ENCODE measurements at regions not wholly inside any gene's neighbourhood (a gene's known extent, or its start where the extent isn't known, plus 50 kb on each side); places are given as distances from the start of the nearest gene placed in this dataset.
"Not testable (repeated sequence)": the region's sequence is repeated elsewhere in the genome, so short reads cannot be mapped to it uniquely, and the experiment has no call there.

- no peaks in the 10 kb centered on the region for H3K9me3 ChIP-seq (ENCODE audit: severe bottlenecking)
- no peaks in the 10 kb centered on the region for H3K36me3 ChIP-seq (ENCODE audit: low read depth)
- no peak overlapping the region for H3K27ac ChIP-seq (ENCODE audit: poor library complexity, severe bottlenecking)
- TF ChIP-seq CTCF (IDR thresholded peaks at IDR 0.05; ENCODE audit: poor library complexity, severe bottlenecking): no peak
- DNase-seq (ENCODE audit: low spot score): no peak
- no peak overlapping the region for H3K4me3 ChIP-seq (ENCODE audit: severe bottlenecking)
- no peak for ATAC-seq (ENCODE audit: low read depth)
- H3K4me1 ChIP-seq (ENCODE audit: insufficient read depth, poor library complexity, severe bottlenecking): peaks cover 10% of the 10 kb centered on the region
- H3K27me3 ChIP-seq (ENCODE audit: insufficient read depth, poor library complexity, severe bottlenecking): no peaks in the 10 kb centered on the region
Observed at GRCh38 chr16:49956915-49957314, 68.1 kb upstream of the CNEP1R1 start.

- Histone ChIP-seq H3K27me3 (ENCODE audit: insufficient read depth, poor library complexity, severe bottlenecking) (no peaks in the 10 kb centered on the region), H3K36me3 (ENCODE audit: low read depth) (no peaks in the 10 kb centered on the region), H3K4me3 (ENCODE audit: severe bottlenecking) (no peak overlapping the region), H3K27ac (ENCODE audit: poor library complexity, severe bottlenecking) (no peak overlapping the region), H3K9me3 (ENCODE audit: severe bottlenecking) (no peaks in the 10 kb centered on the region), H3K4me1 (ENCODE audit: insufficient read depth, poor library complexity, severe bottlenecking) (peaks cover 10% of the 10 kb centered on the region)
- ATAC-seq (ENCODE audit: low read depth) (no peak), DNase-seq (ENCODE audit: low spot score) (no peak)
- TF ChIP-seq CTCF (IDR thresholded peaks at IDR 0.05; ENCODE audit: poor library complexity, severe bottlenecking): no peak
Observed at GRCh38 chr16:49958448-49958847, 66.6 kb upstream of the CNEP1R1 start.

GRCh38 chr16:49959552-49960277 lies 65.3 kb upstream of the CNEP1R1 start:
- no peaks in the 10 kb centered on the region for H3K27me3 ChIP-seq (ENCODE audit: insufficient read depth, poor library complexity, severe bottlenecking)
- DNase-seq (ENCODE audit: low spot score): no peak
- TF ChIP-seq CTCF (IDR thresholded peaks at IDR 0.05; ENCODE audit: poor library complexity, severe bottlenecking): no peak
- H3K27ac ChIP-seq (ENCODE audit: poor library complexity, severe bottlenecking): no peak overlapping the region
- no peaks in the 10 kb centered on the region for H3K36me3 ChIP-seq (ENCODE audit: low read depth)
- ATAC-seq (ENCODE audit: low read depth): no peak
- no peak overlapping the region for H3K4me3 ChIP-seq (ENCODE audit: severe bottlenecking)
- no peaks in the 10 kb centered on the region for H3K9me3 ChIP-seq (ENCODE audit: severe bottlenecking)
- peaks cover 10% of the 10 kb centered on the region for H3K4me1 ChIP-seq (ENCODE audit: insufficient read depth, poor library complexity, severe bottlenecking)

- DNase-seq (ENCODE audit: low spot score) (no peak), ATAC-seq (ENCODE audit: low read depth) (peak; percentile 77)
- Histone ChIP-seq H3K4me1 (ENCODE audit: insufficient read depth, poor library complexity, severe bottlenecking) (peaks cover 10% of the 10 kb centered on the region), H3K36me3 (ENCODE audit: low read depth) (no peaks in the 10 kb centered on the region), H3K27me3 (ENCODE audit: insufficient read depth, poor library complexity, severe bottlenecking) (no peaks in the 10 kb centered on the region), H3K9me3 (ENCODE audit: severe bottlenecking) (no peaks in the 10 kb centered on the region), H3K4me3 (ENCODE audit: severe bottlenecking) (no peak overlapping the region), H3K27ac (ENCODE audit: poor library complexity, severe bottlenecking) (no peak overlapping the region)
- TF ChIP-seq CTCF (IDR thresholded peaks at IDR 0.05; ENCODE audit: poor library complexity, severe bottlenecking): no peak
Observed at GRCh38 chr16:49961089-49961488, 63.9 kb upstream of the CNEP1R1 start.

- not testable (repeated sequence) for H3K27ac ChIP-seq (ENCODE audit: poor library complexity, severe bottlenecking); H3K4me3 ChIP-seq (ENCODE audit: severe bottlenecking); DNase-seq (ENCODE audit: low spot score); H3K27me3 ChIP-seq (ENCODE audit: insufficient read depth, poor library complexity, severe bottlenecking); ATAC-seq (ENCODE audit: low read depth); H3K36me3 ChIP-seq (ENCODE audit: low read depth); H3K4me1 ChIP-seq (ENCODE audit: insufficient read depth, poor library complexity, severe bottlenecking); H3K9me3 ChIP-seq (ENCODE audit: severe bottlenecking)
Observed at GRCh38 chr16:49962566-49962965, 62.5 kb upstream of the CNEP1R1 start.
